MG63 (cell line): ENCODE measurements at regions not wholly inside any gene's neighbourhood (a gene's known extent, or its start where the extent isn't known, plus 50 kb on each side); places are given as distances from the start of the nearest gene placed in this dataset.
"Not testable (repeated sequence)": the region's sequence is repeated elsewhere in the genome, so short reads cannot be mapped to it uniquely, and the experiment has no call there.

ENCODE experiments used
- DNase-seq: peaks from one replicate; pipeline ENCODE4 v3.0.0-alpha.2; 2020
- H3K27me3 ChIP-seq: fragments of 250-450 bp; sonication (Bioruptor Pico); 2 replicates; pipeline ENCODE4 v1.5.1; 2020; ENCODE audit warnings: mild to moderate bottlenecking, moderate library complexity
- H3K36me3 ChIP-seq: fragments of 250-450 bp; sonication (Bioruptor Pico); 2 replicates; pipeline ENCODE4 v1.5.1; 2020; ENCODE audit warnings: mild to moderate bottlenecking, moderate library complexity
- H3K4me3 ChIP-seq: fragments of 250-450 bp; sonication (Bioruptor Pico); 2 replicates; pipeline ENCODE4 v1.5.1; 2020; ENCODE audit warnings: mild to moderate bottlenecking, moderate library complexity
- H3K9me3 ChIP-seq: fragments of 250-450 bp; sonication (Bioruptor Pico); 2 replicates; pipeline ENCODE4 v1.5.1; 2020; ENCODE audit warnings: mild to moderate bottlenecking, moderate library complexity

DNA sequence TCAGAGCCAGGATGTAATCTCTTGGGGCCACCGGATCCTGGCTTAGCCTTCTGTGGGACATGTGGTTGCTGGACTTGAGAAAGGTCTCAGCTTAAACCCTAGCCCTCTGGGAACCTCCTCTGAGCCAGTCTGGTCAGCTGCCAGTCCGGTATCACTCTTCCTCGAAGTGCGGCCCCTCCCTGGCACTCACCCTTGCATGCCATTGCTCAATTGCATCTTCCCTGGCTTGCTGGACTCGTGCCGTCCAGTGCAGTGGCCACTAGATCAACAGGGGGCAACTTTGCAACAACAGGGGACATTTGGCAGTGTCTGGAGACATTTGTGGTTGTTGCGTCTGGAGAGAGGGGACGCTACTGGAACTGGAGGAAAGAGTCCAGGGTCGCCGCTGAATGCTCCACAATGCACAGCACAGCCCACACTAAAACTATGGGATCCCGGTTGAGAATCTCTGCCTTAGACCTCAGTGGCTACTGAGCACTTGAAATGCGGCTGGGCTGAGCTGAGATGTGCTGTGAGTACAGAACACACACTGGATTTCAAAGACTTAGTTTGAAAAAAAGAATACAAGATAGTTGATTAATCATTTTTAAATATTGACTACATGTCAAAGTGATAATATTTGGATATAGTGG, 152.1 kb downstream of the TFAP2C start:
- Histone ChIP-seq H3K27me3 (no peaks in the 10 kb centered on the region), H3K36me3 (no peaks in the 10 kb centered on the region), H3K9me3 (no peaks in the 10 kb centered on the region), H3K4me3 (no peak overlapping the region)
- peak; percentile 92 for DNase-seq

DNA sequence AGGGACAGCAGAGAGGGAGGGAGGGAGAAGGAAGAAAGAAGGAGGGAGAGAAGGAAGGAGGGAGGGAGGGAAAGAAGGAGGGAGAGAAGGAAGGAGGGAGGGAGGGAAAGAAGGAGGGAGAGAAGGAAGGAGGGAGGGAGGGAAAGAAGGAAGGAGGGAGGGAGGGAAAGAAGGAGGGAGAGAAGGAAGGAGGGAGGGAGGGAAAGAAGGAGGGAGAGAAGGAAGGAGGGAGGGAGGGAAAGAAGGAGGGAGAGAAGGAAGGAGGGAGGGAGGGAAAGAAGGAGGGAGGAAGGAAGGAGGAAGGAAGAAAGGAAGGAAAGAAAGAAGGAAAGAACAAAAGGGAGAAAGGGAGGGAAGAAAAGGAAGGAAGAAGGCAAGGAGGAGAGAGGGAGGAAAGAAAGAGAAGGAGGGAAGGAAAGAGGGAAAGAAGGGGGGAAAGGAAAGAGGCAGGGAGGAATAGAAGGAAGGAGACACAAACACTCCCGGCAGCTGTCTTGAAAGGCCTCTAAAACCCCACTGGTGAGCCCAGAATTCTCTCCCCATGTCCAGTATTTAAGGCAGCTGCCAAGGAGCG, 153.0 kb downstream of the TFAP2C start:
- not testable (repeated sequence) for DNase-seq, H3K4me3 ChIP-seq, H3K27me3 ChIP-seq, H3K36me3 ChIP-seq, H3K9me3 ChIP-seq

DNA sequence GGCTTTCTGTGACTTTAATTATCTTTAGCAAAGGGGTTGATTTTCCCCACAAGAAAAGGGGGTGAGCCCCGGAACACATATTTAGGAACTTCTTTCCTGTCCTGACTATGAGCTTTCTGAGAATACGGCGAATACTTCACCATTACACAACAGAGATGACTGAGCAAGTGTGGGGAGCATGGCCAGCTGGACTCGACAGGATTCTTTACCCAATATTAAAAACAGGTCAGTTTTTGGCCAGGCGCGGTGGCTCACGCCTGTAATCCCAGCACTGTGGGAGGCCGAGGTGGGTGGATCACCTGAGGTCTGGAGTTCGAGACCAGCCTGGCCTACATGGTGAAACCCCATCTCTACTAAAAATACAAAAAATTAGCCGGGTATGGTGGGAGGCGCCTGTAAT, 153.7 kb downstream of the TFAP2C start:
- not testable (repeated sequence) for H3K4me3 ChIP-seq, H3K9me3 ChIP-seq, DNase-seq, H3K27me3 ChIP-seq, H3K36me3 ChIP-seq

DNA sequence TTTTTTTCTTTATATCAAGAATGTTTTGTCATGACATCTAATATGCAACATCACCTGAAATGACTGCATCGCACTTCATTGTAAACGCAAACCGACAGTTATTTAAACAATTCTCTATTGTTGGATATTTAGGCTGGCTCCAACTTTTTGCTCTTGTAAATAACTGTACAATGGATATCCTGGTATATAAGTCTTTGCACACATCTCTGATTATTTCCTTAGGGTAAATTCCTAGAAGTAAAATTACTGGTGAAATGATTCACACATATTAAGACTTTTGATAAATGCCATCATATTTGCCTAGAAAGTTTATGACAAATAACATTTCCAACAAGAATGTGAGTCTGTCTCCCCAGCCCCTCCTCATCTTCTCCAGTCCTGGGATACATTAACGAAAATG, 154.7 kb downstream of the TFAP2C start:
- H3K9me3 ChIP-seq: no peaks in the 10 kb centered on the region
- H3K36me3 ChIP-seq: no peaks in the 10 kb centered on the region
- H3K4me3 ChIP-seq: no peak overlapping the region
- no peaks in the 10 kb centered on the region for H3K27me3 ChIP-seq
- no peak for DNase-seq

DNA sequence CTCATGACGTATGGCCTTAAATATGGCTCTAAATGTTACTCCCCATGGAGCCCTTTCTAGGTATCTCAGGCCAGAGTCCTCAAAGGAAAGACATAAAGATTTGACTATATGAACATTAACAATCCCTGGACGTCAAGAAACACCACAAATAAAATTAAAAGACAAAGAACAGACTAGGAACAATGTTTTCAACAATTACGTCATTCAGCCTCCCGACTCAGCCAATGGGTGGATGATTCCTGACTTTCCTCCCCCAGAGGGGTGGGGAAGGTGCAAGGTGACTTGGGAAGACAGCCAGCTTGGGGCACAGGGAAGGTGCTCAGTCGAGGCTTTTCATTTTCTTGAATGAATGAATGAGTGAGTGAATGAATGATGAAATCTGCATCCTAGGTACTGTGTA, 157.4 kb downstream of the TFAP2C start:
- Histone ChIP-seq H3K9me3 (no peaks in the 10 kb centered on the region), H3K4me3 (no peak overlapping the region), H3K27me3 (no peaks in the 10 kb centered on the region), H3K36me3 (no peaks in the 10 kb centered on the region)
- DNase-seq: no peak

DNA sequence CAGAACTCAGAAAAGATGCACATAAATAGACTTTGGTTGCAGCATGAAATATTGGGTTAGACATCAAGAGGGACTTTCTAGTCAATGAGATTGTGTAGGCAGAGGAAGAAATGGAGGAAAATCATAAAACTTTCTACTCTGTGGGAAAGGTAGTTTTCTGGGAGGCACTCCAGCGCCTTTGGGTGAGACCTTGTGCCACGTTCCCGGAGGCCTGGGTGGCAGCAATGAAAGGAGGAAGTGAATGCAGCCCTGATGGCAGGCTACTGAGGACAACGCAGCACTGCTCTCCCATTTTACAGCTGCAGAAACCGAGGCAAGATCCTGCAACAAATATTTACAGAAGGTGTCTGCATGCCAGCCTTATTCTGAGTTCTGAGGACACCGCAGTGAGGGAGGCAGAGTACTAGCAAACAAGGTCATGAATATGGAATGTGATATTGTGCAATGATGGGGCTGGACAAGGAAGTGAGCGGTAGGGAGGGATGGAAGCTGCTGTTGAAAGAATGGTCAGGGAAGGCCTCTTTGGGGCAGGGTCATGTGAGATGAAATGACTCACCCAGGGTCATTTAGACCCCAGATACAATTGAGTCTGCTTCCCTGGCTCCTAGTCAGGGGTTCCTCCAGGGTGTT, 159.1 kb downstream of the TFAP2C start:
- DNase-seq: peak; percentile 89
- H3K9me3 ChIP-seq: no peaks in the 10 kb centered on the region
- H3K36me3 ChIP-seq: no peaks in the 10 kb centered on the region
- H3K4me3 ChIP-seq: no peak overlapping the region
- no peaks in the 10 kb centered on the region for H3K27me3 ChIP-seq

DNA sequence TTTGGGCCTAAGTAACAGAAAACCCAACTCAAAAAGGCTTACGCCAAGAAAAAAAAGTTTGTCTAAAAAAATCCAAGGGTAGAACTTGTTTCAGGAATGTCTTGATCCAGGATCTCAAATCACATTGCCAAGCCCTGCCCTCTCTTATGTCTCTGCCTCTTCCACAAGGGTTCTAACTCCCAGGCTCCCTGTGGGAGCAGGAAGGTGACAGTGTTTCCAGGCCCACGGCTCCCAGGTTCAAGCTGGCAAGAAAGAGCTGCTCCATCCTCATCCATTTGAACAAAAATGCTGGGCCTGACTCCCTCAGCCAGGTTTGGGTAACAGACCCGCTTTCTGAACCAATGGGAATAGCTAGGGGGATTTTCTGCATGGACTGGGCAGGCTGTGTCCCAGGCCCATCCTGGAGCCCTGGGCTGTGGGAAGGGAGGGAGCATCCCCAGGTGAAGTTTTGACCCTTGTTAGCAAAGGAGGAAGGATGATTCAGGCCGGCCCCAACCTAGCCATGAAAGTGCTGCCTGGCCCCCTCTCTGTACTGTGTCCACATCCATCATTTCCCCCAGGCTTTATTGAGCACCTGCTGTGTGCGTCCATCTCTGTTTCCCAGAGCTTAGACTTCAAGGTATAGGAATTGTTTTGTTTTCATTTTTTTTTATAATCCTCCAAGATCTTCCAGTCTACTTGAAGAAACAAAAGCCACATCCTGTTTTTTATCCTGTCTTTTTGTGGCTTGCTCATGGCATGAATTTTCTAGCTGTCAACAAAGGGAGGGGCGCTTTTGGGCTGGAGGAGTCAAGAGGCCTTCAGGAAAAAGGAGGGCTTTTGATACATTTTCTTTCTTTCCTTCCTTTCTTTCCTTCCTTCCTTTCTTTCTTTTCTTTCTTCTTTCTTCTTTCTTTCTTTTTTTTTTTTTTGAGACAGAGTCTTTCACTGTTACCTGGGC, 159.8 kb downstream of the TFAP2C start:
- DNase-seq: peak; percentile 51

DNA sequence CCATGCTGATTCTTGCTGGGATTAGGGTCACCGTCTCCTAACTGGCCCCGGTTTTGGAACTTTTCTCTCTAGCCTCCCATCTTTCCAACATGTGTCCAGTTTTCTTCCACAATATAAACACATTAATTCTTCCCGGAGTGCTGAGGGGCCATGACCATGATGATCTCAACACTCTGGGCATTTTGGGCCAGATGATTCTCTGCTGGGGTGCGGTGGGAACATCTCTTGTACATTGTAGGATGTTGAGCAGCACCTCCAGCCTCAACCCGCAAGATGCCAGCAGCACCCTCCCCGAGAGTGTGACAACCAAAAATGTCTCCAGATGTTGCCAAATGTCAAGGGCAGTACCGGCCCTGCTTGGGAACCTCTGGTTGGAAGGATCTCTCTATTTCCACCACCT, 164.8 kb downstream of the TFAP2C start:
- no peaks in the 10 kb centered on the region for H3K27me3 ChIP-seq
- H3K4me3 ChIP-seq: no peak overlapping the region
- DNase-seq: no peak
- 0 out of 2 replicates have a peak, but pooled peaks cover 3% of the 10 kb centered on the region for H3K9me3 ChIP-seq
- no peaks in the 10 kb centered on the region for H3K36me3 ChIP-seq

More for the DNA sequence above, 159.8 kb downstream of the TFAP2C start:
- H3K36me3 ChIP-seq: no peaks in the 10 kb centered on the region
- no peaks in the 10 kb centered on the region for H3K27me3 ChIP-seq
- H3K4me3 ChIP-seq: no peak overlapping the region
- no peaks in the 10 kb centered on the region for H3K9me3 ChIP-seq

DNA sequence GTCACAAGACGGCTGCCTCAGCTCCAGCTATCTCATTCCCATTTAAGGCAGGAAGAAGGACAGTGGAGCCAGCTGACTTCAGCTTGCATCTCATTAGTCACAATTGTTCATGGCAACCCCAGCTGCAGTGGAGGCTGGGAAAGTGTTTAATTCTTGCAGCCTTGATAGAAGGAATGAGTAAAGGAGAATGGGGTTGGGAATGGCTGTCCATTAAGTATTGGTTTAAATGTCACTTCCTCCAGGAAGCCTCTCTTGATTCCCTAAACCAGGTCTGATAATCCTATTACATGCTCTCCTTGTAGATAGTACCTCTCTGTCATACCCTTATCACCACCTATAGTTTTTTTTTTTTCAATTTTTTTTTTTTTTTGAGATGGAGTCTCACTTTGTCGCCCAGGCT, 166.4 kb downstream of the TFAP2C start:
- no peak for DNase-seq
- no peaks in the 10 kb centered on the region for H3K27me3 ChIP-seq
- no peaks in the 10 kb centered on the region for H3K36me3 ChIP-seq
- 0 out of 2 replicates have a peak, but pooled peaks cover 3% of the 10 kb centered on the region for H3K9me3 ChIP-seq
- no peak overlapping the region for H3K4me3 ChIP-seq

DNA sequence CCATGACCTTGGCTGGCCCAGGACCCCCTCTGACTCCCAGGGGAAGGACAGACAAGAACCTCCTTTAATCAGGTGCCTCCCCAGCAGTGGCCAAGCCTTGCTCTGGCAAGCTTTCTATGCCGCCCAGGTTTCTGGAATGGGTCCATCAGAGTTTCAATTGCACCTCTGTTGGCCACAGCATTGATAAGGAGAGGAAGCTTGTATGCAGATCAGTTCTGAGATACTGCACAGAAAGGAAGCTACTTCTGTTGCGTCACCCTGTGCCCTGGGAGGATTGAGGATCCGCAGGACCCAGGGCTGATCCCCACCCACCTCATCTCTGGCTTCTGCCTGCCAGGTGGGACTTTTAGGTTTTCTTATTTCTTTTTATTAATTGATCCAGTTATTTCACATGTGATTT, 167.2 kb downstream of the TFAP2C start:
- H3K36me3 ChIP-seq: no peaks in the 10 kb centered on the region
- H3K9me3 ChIP-seq: 0 out of 2 replicates have a peak, but pooled peaks cover 3% of the 10 kb centered on the region
- H3K27me3 ChIP-seq: no peaks in the 10 kb centered on the region
- H3K4me3 ChIP-seq: no peak overlapping the region
- no peak for DNase-seq

DNA sequence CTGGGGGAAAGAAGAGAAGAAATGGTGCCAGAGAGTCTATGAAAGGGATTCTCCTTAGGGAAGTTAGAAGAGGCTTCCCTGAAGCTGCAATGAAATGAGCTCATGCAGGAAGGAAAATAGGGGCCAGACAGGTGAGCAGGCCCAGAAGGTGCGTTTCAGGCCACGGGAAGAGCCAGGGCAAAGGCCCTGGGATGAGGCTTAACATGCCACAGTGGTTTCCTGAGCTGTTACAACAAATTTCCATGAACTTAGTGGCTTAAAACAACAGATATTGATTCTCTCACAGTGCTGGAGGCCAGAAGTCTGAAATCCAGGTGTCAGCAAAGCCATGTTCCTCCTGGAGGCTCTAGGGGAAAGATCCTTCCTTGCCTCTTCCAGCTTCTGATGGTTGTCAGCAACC, 167.9 kb downstream of the TFAP2C start:
- no peaks in the 10 kb centered on the region for H3K36me3 ChIP-seq
- no peak for DNase-seq
- H3K9me3 ChIP-seq: 0 out of 2 replicates have a peak, but pooled peaks cover 3% of the 10 kb centered on the region
- no peak overlapping the region for H3K4me3 ChIP-seq
- H3K27me3 ChIP-seq: no peaks in the 10 kb centered on the region

DNA sequence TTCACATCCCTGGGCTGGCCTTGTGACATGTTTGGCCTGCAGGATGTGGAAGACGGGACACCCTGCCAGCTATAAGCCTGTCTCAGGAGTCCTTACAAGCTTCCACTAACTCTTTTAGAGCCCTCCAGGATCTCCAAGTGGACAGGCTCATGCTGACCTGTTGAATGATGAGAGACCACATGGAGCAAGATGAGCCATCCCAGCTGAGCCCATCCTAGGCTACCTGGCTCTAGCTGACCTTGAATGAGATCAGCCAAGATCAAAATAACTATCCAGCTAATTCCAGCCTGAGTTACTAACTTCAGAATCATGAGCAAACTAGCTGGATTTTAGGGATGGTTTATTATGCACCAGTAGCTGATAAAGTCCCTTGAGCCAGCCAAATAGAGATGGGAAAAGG, 169.5 kb downstream of the TFAP2C start:
- no peak for DNase-seq
- Histone ChIP-seq H3K27me3 (no peaks in the 10 kb centered on the region), H3K9me3 (0 out of 2 replicates have a peak, but pooled peaks cover 3% of the 10 kb centered on the region), H3K4me3 (no peak overlapping the region), H3K36me3 (no peaks in the 10 kb centered on the region)

DNA sequence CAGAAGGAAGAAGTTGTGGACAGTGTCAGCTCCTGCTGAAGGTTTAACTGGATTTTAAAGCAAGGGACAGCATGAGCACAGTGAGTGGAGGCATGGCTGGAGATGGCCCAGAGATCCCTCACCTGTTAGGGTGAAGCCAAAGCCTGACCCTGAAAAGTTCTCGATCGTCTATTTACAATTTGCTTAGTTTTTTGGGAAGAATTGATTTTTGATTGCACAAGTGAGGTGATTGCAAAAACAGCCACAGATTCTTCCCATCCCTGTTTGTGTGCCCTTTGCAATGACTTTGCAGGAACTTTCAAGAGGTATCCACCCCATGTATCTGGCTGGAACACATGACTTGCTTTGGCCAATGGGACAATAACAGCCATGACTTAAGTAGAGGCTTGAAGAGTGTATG, 170.1 kb downstream of the TFAP2C start:
- no peaks in the 10 kb centered on the region for H3K36me3 ChIP-seq
- DNase-seq: no peak
- H3K4me3 ChIP-seq: no peak overlapping the region
- H3K27me3 ChIP-seq: no peaks in the 10 kb centered on the region
- H3K9me3 ChIP-seq: 0 out of 2 replicates have a peak, but pooled peaks cover 3% of the 10 kb centered on the region

DNA sequence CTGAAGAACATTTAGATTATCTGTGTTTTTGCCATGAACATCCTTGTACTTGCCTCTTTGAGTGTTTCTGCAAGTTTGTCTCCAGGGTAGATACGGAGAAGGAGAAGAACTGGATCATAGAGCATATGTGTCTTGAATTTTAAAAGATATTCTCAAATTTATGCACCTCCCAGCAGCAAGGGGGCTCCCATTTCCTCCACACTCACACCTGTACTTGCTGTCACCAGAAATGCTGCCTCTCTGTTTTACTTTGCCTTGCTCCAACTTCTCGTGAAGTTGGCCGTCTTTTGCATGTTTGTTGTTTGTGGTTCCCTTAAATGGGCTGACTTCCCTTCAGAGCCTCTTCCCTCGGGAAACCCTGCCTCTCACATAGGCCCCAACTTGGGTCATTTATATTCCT, 171.0 kb downstream of the TFAP2C start:
- Histone ChIP-seq H3K9me3 (0 out of 2 replicates have a peak, but pooled peaks cover 3% of the 10 kb centered on the region), H3K27me3 (no peaks in the 10 kb centered on the region), H3K4me3 (no peak overlapping the region), H3K36me3 (no peaks in the 10 kb centered on the region)
- DNase-seq: no peak

DNA sequence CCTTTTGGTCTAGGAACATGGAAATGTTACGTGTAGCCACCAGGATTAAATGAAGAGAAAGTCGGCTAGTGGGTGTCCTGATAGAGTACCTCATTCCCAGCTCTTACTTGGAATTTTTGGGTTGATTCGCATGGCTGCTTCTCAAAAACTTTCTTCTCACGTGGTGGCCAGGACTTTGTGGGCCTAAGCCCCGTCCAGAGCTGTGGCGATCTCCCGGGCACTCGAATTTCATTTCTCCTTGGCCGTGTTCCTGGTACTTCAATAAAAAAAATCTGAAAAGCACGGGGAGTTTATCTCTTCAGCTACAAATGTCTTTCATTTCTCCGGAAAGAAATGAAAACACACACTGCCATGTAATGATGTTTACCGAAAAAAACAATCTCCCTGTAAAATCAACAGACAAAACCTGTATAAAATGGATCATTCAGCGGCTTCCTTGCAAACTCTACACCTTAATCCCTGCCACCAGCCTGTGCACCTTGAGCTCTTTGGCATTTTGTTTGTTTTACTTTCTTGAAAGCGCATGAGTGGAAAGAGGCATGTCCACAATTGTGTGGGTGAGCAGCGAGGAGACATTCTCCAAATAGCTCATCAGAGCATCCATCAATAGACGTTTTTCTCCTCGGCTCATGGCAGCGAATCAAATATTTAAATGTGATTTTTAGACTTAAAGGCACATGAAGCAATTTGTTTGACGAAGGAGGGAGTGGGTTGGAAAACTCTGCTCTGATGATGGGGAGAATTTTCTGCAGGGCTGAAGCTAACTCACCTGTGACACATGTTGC, 173.1 kb downstream of the TFAP2C start:
- Histone ChIP-seq H3K9me3 (no peaks in the 10 kb centered on the region), H3K27me3 (no peaks in the 10 kb centered on the region), H3K4me3 (no peak overlapping the region), H3K36me3 (no peaks in the 10 kb centered on the region)
- DNase-seq: no peak

DNA sequence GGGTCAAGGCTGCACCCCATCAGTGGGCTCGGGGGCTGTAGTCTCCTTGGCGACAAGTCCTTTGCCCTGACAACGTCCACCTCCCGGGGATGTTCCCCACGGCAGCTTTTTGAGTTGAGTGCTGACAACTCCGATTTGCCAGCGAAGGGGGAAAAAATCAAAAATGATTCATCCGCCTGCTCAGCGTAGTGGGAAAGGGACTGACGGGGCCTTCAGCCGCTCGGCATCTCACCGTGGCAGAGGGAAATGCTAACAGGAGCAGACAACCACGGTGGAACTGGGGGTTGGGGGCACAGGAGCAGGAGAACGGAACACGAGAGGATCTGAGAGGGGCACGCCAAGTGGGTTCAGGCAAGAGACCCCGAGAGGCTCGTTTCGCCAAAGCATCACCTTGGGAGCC, 173.7 kb downstream of the TFAP2C start:
- Histone ChIP-seq H3K27me3 (no peaks in the 10 kb centered on the region), H3K36me3 (no peaks in the 10 kb centered on the region), H3K9me3 (no peaks in the 10 kb centered on the region), H3K4me3 (no peak overlapping the region)
- DNase-seq: no peak
